ENCODE measurements at regions not wholly inside any gene's neighbourhood (a gene's known extent, or its start where the extent isn't known, plus 50 kb on each side); places are given as distances from the start of the nearest gene placed in this dataset.
"Not testable (repeated sequence)": the region's sequence is repeated elsewhere in the genome, so short reads cannot be mapped to it uniquely, and the experiment has no call there.

- no peak for DNase-seq
These were observed 52.8 kb upstream of the SRSF6 start for GRCh38 chr20:43404878-43405277.

- DNase-seq = not testable (repeated sequence)
These were observed 56.8 kb upstream of the SRSF6 start for GRCh38 chr20:43400882-43401281.

GRCh38 chr20:43398676-43399324, 58.9 kb upstream of the SRSF6 start:
- no peak for DNase-seq

GRCh38 chr20:43397147-43397546, 60.5 kb upstream of the SRSF6 start:
- DNase-seq = no peak

GRCh38 chr20:43393052-43393451, 64.6 kb upstream of the SRSF6 start:
- no peak for DNase-seq

- no peak for DNase-seq
These were observed 65.1 kb upstream of the SRSF6 start for GRCh38 chr20:43392561-43392960.

- no peak for DNase-seq
These were observed 67.7 kb upstream of the SRSF6 start for GRCh38 chr20:43389839-43390626.

GRCh38 chr20:43389211-43389610, 68.5 kb upstream of the SRSF6 start:
- peak in 2 of 3 donors; percentile 30 to 38 for DNase-seq

GRCh38 chr20:43388268-43389002, 69.3 kb upstream of the SRSF6 start:
- DNase-seq = peak; percentile 48 to 68 (median 60)

GRCh38 chr20:43387737-43388136, 70.0 kb upstream of the SRSF6 start:
- DNase-seq = no peak

GRCh38 chr20:43386878-43387277, 70.8 kb upstream of the SRSF6 start:
- no peak for DNase-seq

GRCh38 chr20:43385914-43386313, 71.8 kb upstream of the SRSF6 start:
- no peak for DNase-seq

GRCh38 chr20:43384101-43384940, 73.4 kb upstream of the SRSF6 start:
- DNase-seq = no peak

- DNase-seq = peak; percentile 22 to 44 (median 34)
These were observed 74.5 kb upstream of the SRSF6 start for GRCh38 chr20:43383026-43383795.

- not testable (repeated sequence) for DNase-seq
These were observed 75.6 kb upstream of the SRSF6 start for GRCh38 chr20:43382135-43382534.

GRCh38 chr20:43381533-43381932, 76.2 kb upstream of the SRSF6 start:
- DNase-seq = not testable (repeated sequence)

- DNase-seq = peak in 1 of 3 donors; percentile 89
These were observed 78.3 kb upstream of the SRSF6 start for GRCh38 chr20:43379239-43379917.

GRCh38 chr20:43376831-43377230, 80.9 kb upstream of the SRSF6 start:
- DNase-seq = no peak

- no peak for DNase-seq
These were observed 82.1 kb upstream of the SRSF6 start for GRCh38 chr20:43375591-43375990.

GRCh38 chr20:43372051-43372450, 85.6 kb upstream of the SRSF6 start:
- no peak for DNase-seq
